ENCODE measurements at regions not wholly inside any gene's neighbourhood (a gene's known extent, or its start where the extent isn't known, plus 50 kb on each side); places are given as distances from the start of the nearest gene placed in this dataset.
A peak's percentile ranks its signal among the peaks of the same experiment; 100 is the strongest.

GRCh38 chr6:71531841-71532240 lies 243.2 kb downstream of the OGFRL1 start:
- no peak for DNase-seq

GRCh38 chr6:71533939-71534379 lies 245.3 kb downstream of the OGFRL1 start:
- peak; percentile 36 for DNase-seq

GRCh38 chr6:71534921-71535320 lies 246.3 kb downstream of the OGFRL1 start:
- DNase-seq, result no peak

- no peak for DNase-seq
These were observed 249.1 kb downstream of the OGFRL1 start for GRCh38 chr6:71537717-71538116.

GRCh38 chr6:71544028-71544427 lies 255.4 kb downstream of the OGFRL1 start:
- DNase-seq, result no peak

GRCh38 chr6:71544906-71545305 lies 256.3 kb downstream of the OGFRL1 start:
- no peak for DNase-seq

GRCh38 chr6:71545905-71546304 lies 257.3 kb downstream of the OGFRL1 start:
- DNase-seq, result no peak

- no peak for DNase-seq
These were observed 263.2 kb downstream of the OGFRL1 start for GRCh38 chr6:71551798-71552197.

GRCh38 chr6:71556141-71556540 lies 267.5 kb downstream of the OGFRL1 start:
- DNase-seq, result no peak

- no peak for DNase-seq
These were observed 270.4 kb downstream of the OGFRL1 start for GRCh38 chr6:71558974-71559373.

GRCh38 chr6:71567562-71567961 lies 279.0 kb downstream of the OGFRL1 start:
- DNase-seq, result no peak

GRCh38 chr6:71577766-71578165 lies 289.2 kb downstream of the OGFRL1 start:
- DNase-seq, result no peak

GRCh38 chr6:71579902-71580301 lies 291.3 kb downstream of the OGFRL1 start:
- no peak for DNase-seq

GRCh38 chr6:71582820-71583219 lies 294.2 kb downstream of the OGFRL1 start:
- no peak for DNase-seq

- no peak for DNase-seq
These were observed 296.3 kb downstream of the OGFRL1 start for GRCh38 chr6:71584712-71585436.

GRCh38 chr6:71585472-71585871 lies 296.9 kb downstream of the OGFRL1 start:
- DNase-seq, result no peak

- no peak for DNase-seq
These were observed 297.9 kb upstream of the RIMS1 start for GRCh38 chr6:71588490-71588889.

GRCh38 chr6:71589254-71589653 lies 297.1 kb upstream of the RIMS1 start:
- no peak for DNase-seq

GRCh38 chr6:71592643-71593042 lies 293.7 kb upstream of the RIMS1 start:
- no peak for DNase-seq

GRCh38 chr6:71599359-71599758 lies 287.0 kb upstream of the RIMS1 start:
- no peak for DNase-seq

GRCh38 chr6:71602385-71603007 lies 283.9 kb upstream of the RIMS1 start:
- no peak for DNase-seq

- no peak for DNase-seq
These were observed 283.3 kb upstream of the RIMS1 start for GRCh38 chr6:71603021-71603420.

GRCh38 chr6:71608646-71609045 lies 277.7 kb upstream of the RIMS1 start:
- DNase-seq, result no peak

GRCh38 chr6:71619836-71620235 lies 266.5 kb upstream of the RIMS1 start:
- DNase-seq, result no peak

Data from RPMI8226 (cell line).